ENCODE measurements at regions not wholly inside any gene's neighbourhood (a gene's known extent, or its start where the extent isn't known, plus 50 kb on each side); places are given as distances from the start of the nearest gene placed in this dataset.

- DNase-seq (ENCODE audit: low read depth), result no peak
Measured at GRCh38 chr1:106879538-106879937, 176.9 kb upstream of the PRMT6 start.

- no peak for DNase-seq (ENCODE audit: low read depth)
Measured at GRCh38 chr1:106880226-106880625, 176.2 kb upstream of the PRMT6 start.

- no peak for DNase-seq (ENCODE audit: low read depth)
Measured at GRCh38 chr1:106883208-106883607, 173.3 kb upstream of the PRMT6 start.

- no peak for DNase-seq (ENCODE audit: low read depth)
Measured at GRCh38 chr1:106889059-106889458, 167.4 kb upstream of the PRMT6 start.

- DNase-seq (ENCODE audit: low read depth), result no peak
Measured at GRCh38 chr1:106889583-106889982, 166.9 kb upstream of the PRMT6 start.

GRCh38 chr1:106897976-106898375 lies 158.5 kb upstream of the PRMT6 start:
- no peak for DNase-seq (ENCODE audit: low read depth)

- no peak for DNase-seq (ENCODE audit: low read depth)
Measured at GRCh38 chr1:106899644-106900043, 156.8 kb upstream of the PRMT6 start.

- DNase-seq (ENCODE audit: low read depth), result no peak
Measured at GRCh38 chr1:106907795-106908194, 148.7 kb upstream of the PRMT6 start.

- no peak for DNase-seq (ENCODE audit: low read depth)
Measured at GRCh38 chr1:106908689-106909088, 147.8 kb upstream of the PRMT6 start.

- DNase-seq (ENCODE audit: low read depth), result peak; percentile 58
Measured at GRCh38 chr1:106910798-106911197, 145.7 kb upstream of the PRMT6 start.

GRCh38 chr1:106912131-106912530 lies 144.3 kb upstream of the PRMT6 start:
- peak; percentile 44 for DNase-seq (ENCODE audit: low read depth)

- no peak for DNase-seq (ENCODE audit: low read depth)
Measured at GRCh38 chr1:106921186-106921585, 135.3 kb upstream of the PRMT6 start.

- no peak for DNase-seq (ENCODE audit: low read depth)
Measured at GRCh38 chr1:106924360-106924759, 132.1 kb upstream of the PRMT6 start.

GRCh38 chr1:106925750-106926149 lies 130.7 kb upstream of the PRMT6 start:
- DNase-seq (ENCODE audit: low read depth), result no peak

GRCh38 chr1:106926803-106927582 lies 129.5 kb upstream of the PRMT6 start:
- DNase-seq (ENCODE audit: low read depth), result peak; percentile 42

GRCh38 chr1:106937104-106937503 lies 119.4 kb upstream of the PRMT6 start:
- DNase-seq (ENCODE audit: low read depth), result peak; percentile 94

GRCh38 chr1:106944721-106945120 lies 111.8 kb upstream of the PRMT6 start:
- peak; percentile 34 for DNase-seq (ENCODE audit: low read depth)

GRCh38 chr1:106952776-106953175 lies 103.7 kb upstream of the PRMT6 start:
- DNase-seq (ENCODE audit: low read depth), result peak; percentile 45

- DNase-seq (ENCODE audit: low read depth), result no peak
Measured at GRCh38 chr1:106954661-106955229, 101.7 kb upstream of the PRMT6 start.

- DNase-seq (ENCODE audit: low read depth), result peak; percentile 82
Measured at GRCh38 chr1:106956721-106957120, 99.8 kb upstream of the PRMT6 start.

- DNase-seq (ENCODE audit: low read depth), result no peak
Measured at GRCh38 chr1:106957795-106958194, 98.7 kb upstream of the PRMT6 start.

GRCh38 chr1:106960412-106960811 lies 96.1 kb upstream of the PRMT6 start:
- DNase-seq (ENCODE audit: low read depth), result no peak

- no peak for DNase-seq (ENCODE audit: low read depth)
Measured at GRCh38 chr1:106961646-106962045, 94.8 kb upstream of the PRMT6 start.

- DNase-seq (ENCODE audit: low read depth), result no peak
Measured at GRCh38 chr1:106962591-106962990, 93.9 kb upstream of the PRMT6 start.
